Choroid plexus epithelial cell (primary cell): ENCODE measurements at regions not wholly inside any gene's neighbourhood (a gene's known extent, or its start where the extent isn't known, plus 50 kb on each side); places are given as distances from the start of the nearest gene placed in this dataset.

ENCODE experiments used
- DNase-seq: peaks from one replicate; pipeline ENCODE4 v3.0.0-alpha.2; 2010; ENCODE audit warnings: low read depth
- H3K4me3 ChIP-seq: 2 replicates; pipeline ENCODE4 v1.5.1; 2011; ENCODE audit warnings: low read depth, mild to moderate bottlenecking, control low read depth, low read length, moderate library complexity
- CTCF ChIP-seq: conservative IDR thresholded peaks from 2 replicates; pipeline ENCODE4 v1.5.1; 2011; ENCODE audit warnings: low read depth, mild to moderate bottlenecking, control low read depth, inconsistent platforms, low read length, moderate library complexity

- H3K4me3 ChIP-seq, result no peak overlapping the region
- no peak for TF ChIP-seq CTCF
- DNase-seq, result no peak
These were observed 193.7 kb upstream of the ID2 start for GRCh38 chr2:8488001-8488738.

- no peak overlapping the region for H3K4me3 ChIP-seq
- no peak for DNase-seq
- no peak for TF ChIP-seq CTCF
These were observed 192.6 kb upstream of the ID2 start for GRCh38 chr2:8489221-8489620.

GRCh38 chr2:8489751-8490150 lies 192.1 kb upstream of the ID2 start:
- no peak overlapping the region for H3K4me3 ChIP-seq
- no peak for TF ChIP-seq CTCF
- DNase-seq, result no peak

- H3K4me3 ChIP-seq, result no peak overlapping the region
- DNase-seq, result no peak
- TF ChIP-seq CTCF, result no peak
These were observed 191.6 kb upstream of the ID2 start for GRCh38 chr2:8490166-8490721.

GRCh38 chr2:8491296-8492027 lies 190.4 kb upstream of the ID2 start:
- no peak for DNase-seq
- no peak for TF ChIP-seq CTCF
- no peak overlapping the region for H3K4me3 ChIP-seq

GRCh38 chr2:8494151-8494550 lies 187.7 kb upstream of the ID2 start:
- no peak for DNase-seq

More at GRCh38 chr2:8494151-8494550, 187.7 kb upstream of the ID2 start:
- H3K4me3 ChIP-seq, result no peak overlapping the region
- TF ChIP-seq CTCF, result no peak
